SW 1271 (cell line): ENCODE measurements at regions not wholly inside any gene's neighbourhood (a gene's known extent, or its start where the extent isn't known, plus 50 kb on each side); places are given as distances from the start of the nearest gene placed in this dataset.
"Not testable (repeated sequence)": the region's sequence is repeated elsewhere in the genome, so short reads cannot be mapped to it uniquely, and the experiment has no call there.

Source experiments
- DNase-seq, 2 experiments: peaks; one replicate each; lab custom pipeline; 2025; lab: John Stamatoyannopoulos, UW

- DNase-seq = no peak
Observed at GRCh38 chr13:67440236-67440975, 210.3 kb upstream of the PCDH9 start.

DNA sequence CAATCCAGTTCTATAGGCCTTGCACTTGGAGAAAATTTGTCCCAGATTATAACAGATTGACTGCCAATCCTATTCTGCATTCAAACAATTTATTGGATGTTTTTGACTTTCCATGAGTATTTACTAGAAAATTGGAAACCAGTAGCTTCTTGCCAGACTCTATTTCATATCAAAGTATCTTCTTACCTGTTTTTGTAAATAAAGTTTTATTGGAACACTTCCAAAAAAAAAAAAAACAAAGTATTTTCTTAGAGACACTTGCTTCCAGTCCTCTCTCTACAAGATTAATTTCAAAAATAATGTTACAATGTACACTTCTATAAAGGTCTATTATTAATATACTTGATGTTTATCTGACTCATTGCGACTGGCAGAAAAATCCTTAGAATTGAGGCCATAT is 209.2 kb upstream of the PCDH9 start:
- no peak for DNase-seq

DNA sequence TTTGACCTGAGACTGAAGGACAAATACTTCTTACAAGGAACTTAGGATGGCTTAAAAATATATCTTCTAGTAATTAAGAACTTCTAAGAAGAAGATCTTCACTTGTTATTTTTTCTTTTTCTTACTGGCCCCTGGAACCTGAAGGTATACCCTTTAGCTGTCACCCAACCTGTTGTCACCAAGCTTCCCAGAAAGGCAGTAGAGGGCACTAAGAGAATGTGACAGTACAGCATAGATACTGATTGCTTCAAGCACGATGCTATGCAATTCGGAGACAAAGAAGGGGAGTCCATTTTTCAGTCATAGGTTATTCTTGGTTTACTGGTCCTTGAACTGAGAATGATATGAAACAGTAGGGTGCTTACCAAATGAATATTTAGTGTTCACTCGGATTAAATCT is 208.3 kb upstream of the PCDH9 start:
- DNase-seq = peak in 1 of 2 experiments; percentile 12

- no peak for DNase-seq
Observed at GRCh38 chr13:67437244-67437643, 207.1 kb upstream of the PCDH9 start.

DNA sequence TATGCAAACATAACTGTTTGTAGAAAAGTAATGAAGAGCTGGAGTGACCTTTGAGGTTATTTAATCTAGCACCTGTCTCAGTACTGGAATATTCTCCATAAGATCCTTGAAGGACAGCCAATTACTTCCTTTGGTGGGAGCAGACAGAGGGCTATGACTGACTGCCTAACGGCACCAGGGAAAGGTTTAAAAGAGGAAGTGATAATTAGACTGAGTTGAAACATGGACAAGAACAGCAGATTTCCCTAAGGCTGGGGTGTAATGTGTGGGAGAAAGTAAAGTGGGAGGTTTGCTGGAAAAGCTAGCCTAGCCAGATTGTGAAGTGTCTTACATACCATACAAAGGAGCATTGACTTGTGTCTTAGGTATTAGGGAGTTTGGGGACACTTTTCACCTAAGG is 191.3 kb upstream of the PCDH9 start:
- no peak for DNase-seq

DNA sequence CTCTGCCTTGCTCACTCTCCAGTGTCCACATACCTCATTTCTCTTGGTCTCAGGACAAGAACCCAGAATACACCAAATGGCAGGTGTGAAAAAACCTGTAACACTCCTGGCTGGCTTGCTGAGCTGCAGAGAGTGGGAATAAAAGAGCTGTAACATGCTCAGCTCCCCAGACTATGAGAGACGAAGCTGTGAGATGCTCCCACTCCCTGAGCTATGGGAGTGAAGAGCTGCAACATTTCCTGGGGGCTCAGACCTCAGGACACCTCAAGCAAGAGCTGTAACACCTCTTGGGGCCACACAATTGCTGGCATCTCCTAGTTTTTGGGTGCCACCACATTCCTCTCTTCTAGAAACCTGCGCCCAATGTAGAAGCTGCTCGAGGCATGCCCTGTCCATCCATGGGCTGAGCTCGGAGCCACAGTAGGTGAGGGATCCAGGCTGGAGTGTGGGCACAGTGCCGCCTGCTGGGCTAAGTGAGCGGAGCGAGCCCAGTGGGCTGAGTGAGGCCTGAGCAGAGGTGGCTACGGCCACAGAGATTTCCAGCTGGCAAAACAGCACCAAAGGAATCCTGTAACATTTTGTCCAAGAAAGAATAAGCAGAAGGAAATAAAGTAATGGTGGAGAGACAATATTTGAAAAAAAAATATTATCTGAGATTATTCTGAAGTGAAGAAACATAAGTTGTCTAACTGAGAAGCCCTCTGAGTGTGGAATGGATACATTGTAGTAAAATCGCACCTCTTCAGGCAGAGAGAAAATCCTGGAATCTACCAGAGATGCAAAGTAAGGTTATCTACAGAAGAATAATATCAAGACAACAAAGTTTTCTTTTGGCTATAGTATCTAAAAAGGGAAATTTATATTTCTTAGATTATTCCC is 186.2 kb upstream of the PCDH9 start:
- DNase-seq = no peak

- no peak for DNase-seq
Observed at GRCh38 chr13:67410645-67411044, 180.5 kb upstream of the PCDH9 start.

DNA sequence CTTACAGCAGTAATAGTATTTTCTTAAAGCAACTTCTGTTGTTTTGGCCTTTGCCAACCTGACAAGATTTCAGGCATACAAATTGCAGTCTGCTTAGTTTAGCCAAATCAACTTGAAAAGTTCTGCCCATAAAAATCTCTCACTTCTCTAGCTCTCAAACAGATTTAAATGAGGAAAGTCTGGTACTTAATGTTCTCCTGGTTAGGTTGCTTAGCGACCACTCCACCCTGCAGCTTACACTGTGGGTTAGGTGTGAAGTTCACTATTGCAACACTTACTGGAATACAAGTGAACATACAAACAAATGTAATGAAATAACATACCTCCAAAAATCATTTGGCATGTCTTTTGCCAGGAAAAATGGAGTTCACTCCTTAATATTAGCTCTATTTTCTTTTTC is 178.7 kb upstream of the PCDH9 start:
- no peak for DNase-seq

GRCh38 chr13:67402546-67402945 is 172.4 kb upstream of the PCDH9 start:
- DNase-seq = no peak

DNA sequence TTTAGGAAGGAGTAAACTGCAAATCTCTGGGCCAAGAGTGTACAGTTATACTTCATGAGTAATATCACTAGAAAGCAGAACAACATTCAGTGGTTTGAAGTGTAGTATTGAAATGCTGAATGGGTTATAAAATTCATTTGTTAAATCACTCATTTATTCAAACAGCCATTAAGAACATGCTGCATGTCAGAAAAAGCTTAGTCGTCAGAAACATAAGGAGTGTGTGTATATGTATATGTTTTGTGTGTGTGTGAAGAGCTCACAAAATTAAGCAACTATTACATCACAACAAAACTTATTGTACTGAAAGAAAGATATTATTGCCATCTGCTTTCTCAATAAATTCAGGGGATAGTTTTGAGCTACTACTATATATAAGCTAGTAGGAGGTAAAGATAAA is 165.4 kb upstream of the PCDH9 start:
- no peak for DNase-seq

- no peak for DNase-seq
Observed at GRCh38 chr13:67392014-67392413, 161.9 kb upstream of the PCDH9 start.

- DNase-seq = no peak
Observed at GRCh38 chr13:67390462-67391086, 160.4 kb upstream of the PCDH9 start.

DNA sequence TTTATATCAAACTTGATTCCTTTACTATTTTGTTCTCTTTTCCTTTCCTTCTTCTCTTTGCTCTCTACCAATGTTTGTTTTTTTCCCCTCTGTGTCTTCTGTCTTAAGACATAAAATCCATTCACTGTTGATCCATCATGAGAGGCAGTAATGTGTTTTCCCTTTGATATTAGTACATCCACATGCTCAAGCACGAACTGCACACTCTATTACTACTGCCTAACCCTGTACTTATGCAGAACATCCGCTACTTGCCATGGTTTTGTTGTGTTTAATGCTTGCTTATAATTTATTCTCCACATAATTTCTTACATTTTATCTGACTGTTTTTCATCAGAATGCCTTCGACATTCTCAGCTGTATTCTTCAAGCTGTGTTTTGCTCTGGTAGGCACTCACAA is 159.0 kb upstream of the PCDH9 start:
- DNase-seq = no peak

DNA sequence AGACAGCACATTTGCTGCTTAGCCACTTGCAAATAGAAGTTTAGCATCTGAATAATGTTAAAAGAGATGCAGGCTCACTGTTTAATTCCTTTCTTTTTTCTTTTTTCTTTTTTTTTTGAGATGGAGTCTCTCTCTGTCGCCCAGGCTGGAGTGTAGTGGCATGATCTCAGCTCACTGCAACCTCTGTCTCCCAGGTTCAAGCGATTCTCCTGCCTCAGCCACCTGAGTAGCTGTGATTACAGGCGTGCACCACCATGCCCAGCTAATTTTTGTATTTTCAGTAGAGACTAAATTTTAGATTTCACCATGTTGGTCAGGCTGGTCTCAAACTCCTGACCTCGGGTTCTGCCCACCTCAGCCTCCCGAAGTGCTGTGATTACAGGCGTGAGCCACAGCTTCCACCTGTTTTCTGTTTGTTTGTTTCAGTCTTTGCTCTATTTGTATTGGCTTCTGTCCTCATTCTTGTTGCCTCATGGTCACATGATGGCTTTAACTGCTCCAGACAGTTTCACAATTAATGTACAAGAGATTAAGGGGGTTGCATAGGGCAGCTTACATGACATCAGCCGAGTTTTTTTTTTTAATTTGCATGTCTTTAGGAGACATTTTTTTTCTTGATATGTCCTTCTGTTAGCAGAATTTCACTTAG is 153.1 kb upstream of the PCDH9 start:
- DNase-seq = not testable (repeated sequence)

- no peak for DNase-seq
Observed at GRCh38 chr13:67377919-67378318, 147.8 kb upstream of the PCDH9 start.

GRCh38 chr13:67374391-67374790 is 144.3 kb upstream of the PCDH9 start:
- DNase-seq = no peak

- no peak for DNase-seq
Observed at GRCh38 chr13:67372868-67373464, 142.8 kb upstream of the PCDH9 start.

GRCh38 chr13:67369895-67370660 is 139.9 kb upstream of the PCDH9 start:
- DNase-seq = no peak

GRCh38 chr13:67367399-67367798 is 137.3 kb upstream of the PCDH9 start:
- no peak for DNase-seq

DNA sequence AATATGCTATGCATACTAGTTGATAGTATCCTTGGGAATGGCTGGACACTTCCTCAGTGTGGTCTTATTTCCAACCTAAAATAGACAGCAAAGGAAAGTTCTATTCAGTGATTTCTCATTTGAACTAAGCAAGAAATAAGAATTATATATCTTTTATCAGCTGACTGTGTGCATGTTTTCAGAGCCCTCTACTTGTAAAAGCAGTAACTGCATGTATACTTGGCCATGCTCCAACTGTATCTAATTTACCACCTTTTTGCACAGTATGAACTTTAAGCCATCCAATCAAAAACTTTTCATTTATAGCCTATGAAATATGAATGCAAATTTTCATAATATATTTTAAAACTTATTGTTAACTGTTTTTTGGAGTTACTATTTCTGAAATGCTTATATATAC is 136.4 kb upstream of the PCDH9 start:
- DNase-seq = peak in 1 of 2 experiments; percentile 9

- DNase-seq = no peak
Observed at GRCh38 chr13:67355812-67356476, 125.8 kb upstream of the PCDH9 start.
